GM21381 (cell line): ENCODE measurements at regions not wholly inside any gene's neighbourhood (a gene's known extent, or its start where the extent isn't known, plus 50 kb on each side); places are given as distances from the start of the nearest gene placed in this dataset.
A peak's percentile ranks its signal among the peaks of the same experiment; 100 is the strongest.

Experiments
- ATAC-seq: cut with Tn5 transposase; IDR thresholded peaks from one replicate; pipeline ENCODE4 v1.9.1; 2021; ENCODE audit warnings: mild to moderate bottlenecking, moderate library complexity; ENCODE audit not compliant: unreplicated experiment

GRCh38 chr2:180177534-180177933 lies 170.4 kb upstream of the CWC22 start:
- ATAC-seq: no peak

GRCh38 chr2:180175736-180176135 lies 168.6 kb upstream of the CWC22 start:
- no peak for ATAC-seq

DNA sequence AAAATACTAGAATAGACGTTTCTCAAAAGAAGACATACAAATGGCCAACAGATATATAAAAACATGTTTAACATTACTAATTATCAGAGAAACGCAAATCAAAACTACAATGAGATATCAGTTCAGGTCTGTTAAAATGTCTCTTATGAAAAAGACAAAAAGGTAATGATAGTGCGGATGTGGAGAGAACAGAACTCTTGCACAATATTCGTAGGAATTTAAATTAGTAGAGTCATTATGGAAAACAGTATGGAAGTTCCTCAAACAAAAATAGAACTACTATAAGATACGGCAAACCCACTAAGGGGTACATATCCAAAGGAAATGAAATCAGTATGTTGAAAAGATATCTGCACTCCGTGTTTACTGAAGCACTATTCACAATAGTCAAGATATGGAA lies 167.5 kb upstream of the CWC22 start:
- ATAC-seq: no peak

DNA sequence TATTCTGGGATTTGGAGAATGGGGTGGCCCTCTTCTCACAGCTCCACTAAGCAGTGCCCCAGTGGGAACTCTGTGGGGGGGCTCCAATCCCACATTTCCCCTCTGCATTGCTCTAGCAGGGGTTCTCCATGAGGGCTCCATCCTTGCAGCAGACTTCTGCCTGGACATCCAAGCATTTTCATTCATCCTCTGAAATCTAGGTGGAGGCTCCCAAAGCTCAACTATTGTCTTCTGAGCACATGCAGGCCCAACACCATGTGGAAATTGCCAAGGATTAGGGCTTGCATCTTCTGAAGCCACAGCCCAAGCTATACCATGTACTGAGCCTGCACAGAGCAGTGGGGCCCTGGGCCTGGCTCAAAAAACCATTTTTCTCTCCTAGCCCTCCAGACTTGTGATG lies 162.4 kb upstream of the CWC22 start:
- ATAC-seq: no peak

DNA sequence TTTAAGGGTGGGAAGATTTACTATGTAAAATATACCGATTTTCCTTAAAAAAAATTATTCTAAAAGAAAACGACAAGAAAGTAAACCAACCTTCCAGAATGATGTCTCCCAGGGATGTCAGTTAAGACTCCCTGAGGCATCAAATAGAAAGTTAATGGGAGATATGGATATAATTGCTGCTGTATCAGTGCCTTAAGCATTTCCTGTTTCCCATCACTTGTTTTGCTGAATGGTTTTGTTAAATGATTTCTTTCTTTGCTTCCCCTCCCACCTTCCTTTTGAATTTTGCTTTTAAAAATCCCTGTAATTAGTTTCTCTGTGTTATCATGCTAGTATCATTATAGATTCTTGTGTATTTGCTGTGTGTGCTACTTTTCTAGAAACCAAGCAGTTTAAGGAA lies 154.3 kb upstream of the CWC22 start:
- ATAC-seq: no peak

- ATAC-seq: no peak
Measured at GRCh38 chr2:180159921-180160320, 152.8 kb upstream of the CWC22 start.

DNA sequence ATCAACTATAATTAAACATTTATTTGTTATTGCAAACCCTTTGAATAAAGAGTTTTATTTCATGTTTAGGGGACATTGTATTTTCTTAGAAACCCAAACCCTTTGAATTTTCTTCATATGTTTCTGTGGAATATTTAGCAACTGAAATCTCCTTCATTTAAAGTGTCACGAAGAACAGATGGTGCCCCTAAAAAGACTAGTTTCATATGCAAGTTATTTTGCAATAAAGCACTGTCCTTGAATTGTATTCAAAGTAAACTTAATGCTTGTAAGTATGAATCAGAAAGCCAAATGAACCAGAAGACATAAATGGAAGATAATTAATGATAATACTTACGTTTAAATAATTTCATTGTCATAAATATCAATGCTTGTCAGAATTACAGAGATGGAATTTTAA lies 151.9 kb upstream of the CWC22 start:
- no peak for ATAC-seq

DNA sequence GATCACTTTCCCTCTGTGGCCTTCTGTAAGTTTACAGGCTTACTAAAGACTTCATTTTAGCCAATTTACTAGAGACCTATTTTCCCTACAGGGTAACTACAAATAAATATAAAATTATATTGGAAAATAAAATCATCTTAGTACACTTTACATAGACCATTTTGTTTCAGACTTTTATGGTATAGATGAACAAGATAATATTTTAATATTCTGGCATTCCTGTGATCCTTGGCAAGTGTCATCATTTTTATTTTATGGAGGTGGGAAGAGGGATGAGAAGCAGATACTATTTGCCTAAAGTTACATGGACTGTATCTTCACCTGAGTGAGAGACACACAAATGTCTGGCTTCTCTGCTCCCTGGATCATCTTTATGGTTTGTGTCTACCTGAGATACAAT lies 149.6 kb upstream of the CWC22 start:
- ATAC-seq: no peak

DNA sequence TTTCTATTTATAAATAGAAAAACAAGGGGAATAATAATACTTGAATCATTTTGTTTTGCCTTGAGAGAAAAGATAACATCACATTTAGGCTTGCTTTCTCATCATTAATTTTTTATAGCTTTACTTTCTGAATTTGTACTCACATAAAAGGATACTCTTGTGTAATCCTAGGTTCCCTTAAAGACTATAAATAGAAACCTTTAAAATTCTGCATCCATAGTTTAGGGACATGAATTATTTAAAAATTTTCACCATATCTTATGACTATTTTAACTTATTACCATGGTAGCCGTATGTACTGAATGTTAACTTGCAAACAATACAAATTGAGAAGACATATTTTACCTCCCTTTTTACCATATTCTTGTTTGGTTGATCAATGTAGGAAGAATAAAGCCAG lies 143.5 kb upstream of the CWC22 start:
- ATAC-seq: no peak

DNA sequence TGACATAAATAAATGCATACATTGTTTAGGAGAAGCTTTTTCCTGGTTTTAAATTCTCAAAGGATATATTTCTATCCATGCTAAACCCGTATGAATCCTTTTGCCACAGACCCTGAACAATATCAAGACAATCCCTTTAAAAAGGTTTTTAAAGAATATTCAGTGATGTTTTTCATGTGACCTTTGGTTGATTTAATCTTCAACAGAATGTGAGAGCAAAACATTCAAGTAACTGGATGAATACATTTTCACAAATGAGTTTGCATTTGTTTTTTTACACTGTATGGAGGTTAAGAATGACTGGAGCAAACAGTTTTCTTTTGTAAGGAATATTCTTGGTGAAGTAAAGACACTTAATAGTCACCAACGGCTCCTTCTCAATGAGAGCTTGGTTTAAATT lies 139.4 kb upstream of the CWC22 start:
- ATAC-seq: no peak

GRCh38 chr2:180146114-180146513 lies 139.0 kb upstream of the CWC22 start:
- no peak for ATAC-seq

DNA sequence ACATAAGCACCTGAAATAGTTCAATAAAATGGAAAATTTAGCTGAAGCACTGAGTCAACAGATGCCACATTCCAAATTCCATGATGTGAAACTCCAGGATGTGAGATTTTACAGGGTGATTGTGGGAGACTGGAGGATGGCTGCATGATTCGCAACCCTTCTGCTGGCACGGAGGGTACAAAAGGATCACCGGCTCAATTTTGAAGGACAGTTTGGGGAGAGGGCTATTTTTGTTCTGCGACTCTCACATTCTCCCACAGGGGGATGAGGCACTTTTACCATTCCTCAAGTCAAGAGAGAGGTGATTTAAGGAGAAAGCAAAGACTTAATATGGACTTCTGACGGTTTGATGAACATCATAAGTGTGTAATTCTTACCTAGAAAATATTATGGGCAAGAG lies 138.1 kb upstream of the CWC22 start:
- ATAC-seq: no peak

DNA sequence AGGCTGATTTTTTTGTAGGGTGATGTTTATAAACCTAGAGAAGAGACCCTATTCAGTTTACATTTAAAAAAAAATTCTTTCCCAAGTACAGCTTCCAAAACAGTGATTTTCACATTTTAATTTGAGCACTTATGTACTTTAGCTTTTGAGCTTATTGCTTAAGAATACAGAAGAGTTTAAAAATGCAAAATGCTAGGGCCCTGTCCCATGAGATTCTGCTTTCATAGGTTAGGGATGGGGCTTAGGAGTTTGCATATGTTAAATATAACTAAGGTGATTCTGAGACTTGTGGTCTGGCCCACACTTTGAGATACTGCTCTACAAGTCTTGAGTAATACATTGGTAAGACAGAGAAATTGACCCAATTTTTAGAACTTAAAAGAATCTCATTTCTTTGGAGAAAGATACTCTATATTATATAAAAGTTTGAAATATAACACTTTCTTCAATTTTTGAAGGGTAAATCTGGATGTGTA lies 137.3 kb upstream of the CWC22 start:
- no peak for ATAC-seq

DNA sequence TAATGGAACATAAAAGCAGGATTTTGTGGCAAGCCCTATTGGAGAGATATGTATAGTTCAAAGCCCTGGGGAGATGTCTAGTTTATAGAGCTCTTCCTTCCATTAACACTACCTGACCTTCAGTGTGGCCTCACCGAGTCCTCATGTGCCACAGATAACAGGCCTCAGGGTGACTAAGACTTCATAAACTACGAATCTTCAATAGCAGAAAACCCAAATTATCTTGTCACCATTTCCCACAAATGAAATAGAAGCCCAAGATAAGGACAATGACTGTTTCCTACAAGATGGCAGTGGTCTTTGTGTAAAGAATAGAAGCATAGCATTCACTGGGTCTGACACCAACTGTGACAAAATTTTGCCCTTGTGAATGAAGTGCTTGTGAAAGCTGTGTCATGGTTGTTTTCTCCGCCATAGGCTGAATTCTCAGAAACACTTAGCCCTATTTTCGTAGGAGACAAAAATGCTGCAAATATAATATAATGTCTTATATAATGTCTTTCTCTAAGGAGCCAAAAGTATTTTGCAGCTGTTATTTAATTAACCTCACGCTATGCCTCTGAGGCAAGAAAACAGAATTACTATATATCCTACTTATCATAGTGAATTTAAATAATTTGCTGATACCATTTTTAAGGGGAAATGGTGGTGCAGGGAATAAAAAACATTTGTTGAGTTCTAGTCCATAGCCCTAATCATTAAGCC lies 136.7 kb upstream of the CWC22 start:
- no peak for ATAC-seq

- no peak for ATAC-seq
Measured at GRCh38 chr2:180141600-180141999, 134.5 kb upstream of the CWC22 start.

DNA sequence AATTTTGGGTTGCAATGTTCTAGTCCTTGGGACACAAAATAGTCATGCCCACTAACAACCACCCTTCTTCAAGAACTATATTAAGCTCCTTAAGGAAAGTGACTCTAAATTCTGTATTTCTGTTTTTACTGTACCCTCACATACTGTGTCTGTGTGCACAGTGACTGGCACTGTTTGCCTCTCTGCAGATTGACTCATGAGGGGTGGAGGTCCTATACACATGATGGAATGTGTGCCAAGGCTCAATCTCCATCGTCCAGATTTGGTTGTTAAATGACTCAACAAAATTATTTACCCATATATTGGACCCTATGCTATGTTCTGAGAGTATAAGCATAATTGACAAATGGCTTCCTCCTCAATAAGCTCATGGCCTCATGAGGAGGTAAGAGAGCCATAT lies 126.6 kb upstream of the CWC22 start:
- no peak for ATAC-seq

- ATAC-seq: no peak
Measured at GRCh38 chr2:180130403-180130802, 123.3 kb upstream of the CWC22 start.

DNA sequence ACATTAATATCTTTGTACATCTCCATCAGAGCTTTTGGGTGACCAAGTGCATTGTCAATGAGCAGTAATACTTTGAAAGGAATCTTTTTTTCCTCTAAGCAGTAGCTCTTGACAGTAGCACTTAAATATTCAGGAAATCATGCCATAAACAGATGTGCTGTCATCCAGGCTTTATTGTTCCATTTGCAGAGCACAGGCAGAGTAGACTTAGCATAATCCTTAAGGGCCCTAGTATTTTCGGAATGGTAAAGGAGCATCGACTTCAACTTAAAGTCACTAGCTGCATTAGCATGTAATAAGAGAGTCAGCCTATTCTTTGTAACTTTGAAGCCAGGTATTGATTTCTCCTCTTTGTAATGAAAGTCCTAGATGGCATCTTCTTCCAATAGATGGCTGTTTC lies 121.8 kb upstream of the CWC22 start:
- no peak for ATAC-seq

GRCh38 chr2:180125245-180125962 lies 118.3 kb upstream of the CWC22 start:
- ATAC-seq: peak; percentile 74

DNA sequence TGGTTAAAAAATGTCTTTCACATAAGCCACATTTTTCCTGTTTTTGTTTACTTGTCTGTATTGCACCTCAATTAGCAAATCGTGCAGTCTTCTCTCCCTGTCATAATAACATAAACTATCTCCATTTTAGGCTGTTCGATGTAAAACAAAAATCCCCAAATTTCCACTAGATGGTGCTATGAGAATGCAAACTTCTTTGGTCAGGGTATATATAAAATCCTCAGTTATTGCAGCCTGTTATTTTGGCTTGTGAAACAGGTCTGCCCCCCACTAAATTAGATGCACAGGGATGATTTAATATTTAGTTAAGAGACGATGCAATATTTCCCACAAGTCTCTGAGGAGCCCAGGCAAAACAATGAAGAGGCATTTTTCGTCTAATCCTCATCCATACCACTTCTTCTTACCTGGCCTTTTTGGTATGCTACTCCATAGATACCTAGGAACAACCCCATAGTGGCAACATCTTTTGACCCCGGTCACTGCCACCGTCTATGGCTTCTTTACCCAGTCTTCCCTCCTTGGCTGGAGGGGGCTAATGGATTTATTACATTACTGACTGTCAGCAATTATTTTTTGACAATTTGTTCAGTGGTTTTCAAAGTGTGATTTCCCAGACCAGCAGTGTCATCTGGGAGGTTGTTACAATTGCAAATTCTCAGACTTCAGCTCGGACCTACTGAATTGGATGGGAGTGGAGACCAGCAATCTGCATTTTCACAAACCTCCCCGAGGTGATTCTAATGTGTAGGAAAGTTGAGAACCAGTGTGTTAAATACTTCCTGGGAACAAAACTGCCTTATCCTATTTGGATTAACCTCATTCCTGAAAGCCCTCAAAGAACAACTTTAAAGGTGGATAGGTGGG lies 117.4 kb upstream of the CWC22 start:
- ATAC-seq: peak; percentile 63

GRCh38 chr2:180122874-180123273 lies 115.8 kb upstream of the CWC22 start:
- ATAC-seq: no peak

GRCh38 chr2:180115675-180116074 lies 108.6 kb upstream of the CWC22 start:
- ATAC-seq: no peak
